Naive thymus-derived CD4-positive, alpha-beta T cell (primary cell): ENCODE measurements at regions not wholly inside any gene's neighbourhood (a gene's known extent, or its start where the extent isn't known, plus 50 kb on each side); places are given as distances from the start of the nearest gene placed in this dataset.

Experiments used
- ATAC-seq: fragments of 150-1000 bp; cut with Tn5 transposase; 2 replicates; pipeline ENCODE4 v1.10.0; 2021; ENCODE audit warnings: mild to moderate bottlenecking, moderate library complexity
- CTCF ChIA-PET: fragments of 350-600 bp; sonication (Branson Sonifier 250); formaldehyde crosslinking; loops from one replicate; lab custom pipeline; 2021; ENCODE audit warnings: antibody characterized with exemption; lab: Charles Lee
- POLR2A ChIA-PET: fragments of 350-600 bp; sonication (Branson Sonifier 250); formaldehyde crosslinking; loops from one replicate; lab custom pipeline; 2021; ENCODE audit warnings: antibody characterized with exemption, inconsistent platforms; lab: Charles Lee
- DNase-seq, 9 donors: peaks; one replicate each; pipeline versions ENCODE4 v3.0.0 to v3.0.0-alpha.2; 2020 to 2022; ENCODE audit warnings: mixed read lengths in 1 of 9
- H3K27ac ChIP-seq: one replicate; pipeline ENCODE4 v1.7.0; 2013; ENCODE audit warnings: mild to moderate bottlenecking, low read depth, low read length, moderate library complexity
- H3K27me3 ChIP-seq, 2 donors: one replicate each; pipeline ENCODE4 v1.7.0; 2013; ENCODE audit warnings: low read length in 2 of 2, mild to moderate bottlenecking in 2 of 2, moderate library complexity in 2 of 2; ENCODE audit not compliant: control insufficient read depth in 2 of 2, insufficient read depth in 2 of 2
- H3K36me3 ChIP-seq, 3 experiments: 1 replicate in 2 of 3; 2 replicates in 1 of 3; pipeline ENCODE4 v1.7.0; 2013; ENCODE audit warnings: low read length in 3 of 3, mild to moderate bottlenecking in 3 of 3, moderate library complexity in 1 of 3; ENCODE audit not compliant: insufficient read depth in 3 of 3, control insufficient read depth in 2 of 3
- H3K4me1 ChIP-seq, 2 donors: one replicate each; pipeline ENCODE4 v1.7.0; 2013; ENCODE audit warnings: low read length in 2 of 2, mild to moderate bottlenecking in 2 of 2, moderate library complexity in 1 of 2; ENCODE audit not compliant: control insufficient read depth in 2 of 2, insufficient read depth in 2 of 2
- H3K4me3 ChIP-seq: 2 replicates; pipeline ENCODE4 v1.7.0; 2013; ENCODE audit warnings: mild to moderate bottlenecking, low read length
- H3K9me3 ChIP-seq, 3 experiments: 1 replicate in 2 of 3; 2 replicates in 1 of 3; pipeline ENCODE4 v1.7.0; 2013; ENCODE audit warnings: low read length in 3 of 3; ENCODE audit not compliant: control insufficient read depth in 2 of 3
- H3K27ac Mint-ChIP-seq, 9 donors: one replicate each; pipeline ENCODE4 v1.8.0; 2020 to 2022; ENCODE audit warnings: mixed read lengths in 9 of 9, mild to moderate bottlenecking in 8 of 9, moderate library complexity in 5 of 9, inconsistent platforms in 2 of 9
- H3K27me3 Mint-ChIP-seq, 5 donors: one replicate each; pipeline ENCODE4 v1.8.0; 2021 to 2022; ENCODE audit warnings: mixed read lengths in 5 of 5, mild to moderate bottlenecking in 1 of 5
- H3K36me3 Mint-ChIP-seq, 5 donors: one replicate each; pipeline ENCODE4 v1.8.0; 2020 to 2022; ENCODE audit warnings: mixed read lengths in 5 of 5, mild to moderate bottlenecking in 3 of 5, inconsistent platforms in 1 of 5
- H3K4me1 Mint-ChIP-seq, 7 donors: one replicate each; pipeline ENCODE4 v1.8.0; 2020 to 2022; ENCODE audit warnings: mixed read lengths in 7 of 7, mild to moderate bottlenecking in 3 of 7, inconsistent platforms in 1 of 7
- H3K4me3 Mint-ChIP-seq, 10 donors: one replicate each; pipeline ENCODE4 v1.8.0; 2020 to 2022; ENCODE audit warnings: mild to moderate bottlenecking in 10 of 10, mixed read lengths in 10 of 10, moderate library complexity in 6 of 10, inconsistent platforms in 2 of 10
- H3K9me3 Mint-ChIP-seq, 11 donors: one replicate each; pipeline ENCODE4 v1.8.0; 2020 to 2022; ENCODE audit warnings: mixed read lengths in 11 of 11, mild to moderate bottlenecking in 4 of 11, inconsistent platforms in 1 of 11, moderate library complexity in 1 of 11
- intact Hi-C, 2 donors: fragments of 100-400 bp; cut with micrococcal nuclease; formaldehyde crosslinking; loops; one replicate each; pipeline ENCODE4 v1.15.1; 2023

DNA sequence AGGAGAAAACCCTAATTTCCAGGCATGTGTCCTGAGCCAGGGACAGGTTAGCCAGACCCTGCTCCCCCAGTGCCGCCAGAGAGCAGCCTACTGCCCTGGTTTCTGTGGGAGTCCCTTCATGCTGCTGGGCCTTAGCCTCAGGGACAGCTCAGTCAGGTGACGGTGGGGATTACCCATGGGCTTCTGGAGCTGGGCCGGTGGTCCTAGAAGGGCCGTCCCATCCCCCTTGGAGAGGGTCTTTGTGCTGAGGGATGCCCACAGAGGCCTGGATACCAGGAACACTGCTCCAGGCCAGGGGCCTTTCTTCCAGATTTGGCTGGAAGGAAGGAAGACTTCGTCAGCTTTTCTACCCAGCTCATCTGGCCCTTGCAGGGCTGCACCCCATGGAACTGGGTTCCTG is 71.4 kb upstream of the ZNF722 start:
- peak overlapping the region; percentile 82 for H3K27ac ChIP-seq
- H3K36me3 ChIP-seq, result no peaks in the 10 kb centered on the region
- H3K9me3 ChIP-seq, result peaks cover 0 to 4% (median 0%) of the 10 kb centered on the region in 3 experiments
- H3K4me3 Mint-ChIP-seq, result peak overlapping the region; percentile 88 to 100 (median 98)
- POLR2A ChIA-PET, result interaction anchor here (0.7 to 2.3 kb wide), 3 partner anchors 27 to 1079 kb away, joined by 3 to 21 read pairs (median 9); partner anchors contain the start of genes ERV3-1 and ZNF736
- peaks cover 0 to 24% (median 12%) of the 10 kb centered on the region in 7 donors for H3K4me1 Mint-ChIP-seq
- H3K4me1 ChIP-seq, result no peaks in the 10 kb centered on the region
- H3K4me3 ChIP-seq, result peak overlapping the region; percentile 64
- H3K27me3 ChIP-seq, result no peaks in the 10 kb centered on the region
- peaks cover 0 to 4% (median 0%) of the 10 kb centered on the region in 5 donors for H3K27me3 Mint-ChIP-seq
- ATAC-seq (no peak), DNase-seq (peak in 1 of 9 donors; percentile 11)
- peak overlapping the region in 3 of 9 donors; percentile 87 to 97 (median 95) for H3K27ac Mint-ChIP-seq
- peaks cover 0 to 22% (median 5%) of the 10 kb centered on the region in 11 donors for H3K9me3 Mint-ChIP-seq
- intact Hi-C loops, result loop anchor here (2.0 to 5.0 kb wide), 5 partner anchors 635 to 1946 kb away; partner anchors contain the start of genes VKORC1L1 (in 1 of the 2), ZNF138 (in 1 of the 2), ZNF680 (in 1 of the 2) and ZNF92 (in 1 of the 2)
- H3K36me3 Mint-ChIP-seq, result peaks cover 0 to 4% (median 0%) of the 10 kb centered on the region in 5 donors
- CTCF ChIA-PET, result no interaction called here

- Mint-ChIP-seq H3K27ac (no peak overlapping the region), H3K9me3 (peaks cover 0 to 26% (median 9%) of the 10 kb centered on the region in 11 donors), H3K36me3 (no peaks in the 10 kb centered on the region), H3K27me3 (peaks cover 0 to 4% (median 0%) of the 10 kb centered on the region in 5 donors), H3K4me1 (peaks cover 0 to 8% (median 4%) of the 10 kb centered on the region in 7 donors), H3K4me3 (no peak overlapping the region)
- DNase-seq (no peak), ATAC-seq (no peak)
- H3K36me3 ChIP-seq, result no peaks in the 10 kb centered on the region
- ChIA-PET CTCF (no interaction called here), POLR2A (no interaction called here)
- H3K27ac ChIP-seq, result no peak overlapping the region
- H3K27me3 ChIP-seq, result no peaks in the 10 kb centered on the region
- intact Hi-C loops, result no loop called here
- H3K4me1 ChIP-seq, result no peaks in the 10 kb centered on the region
- peaks cover 0 to 4% (median 0%) of the 10 kb centered on the region in 3 experiments for H3K9me3 ChIP-seq
- no peak overlapping the region for H3K4me3 ChIP-seq
These were observed 67.5 kb upstream of the ZNF722 start for GRCh38 chr7:63931057-63931600.

DNA sequence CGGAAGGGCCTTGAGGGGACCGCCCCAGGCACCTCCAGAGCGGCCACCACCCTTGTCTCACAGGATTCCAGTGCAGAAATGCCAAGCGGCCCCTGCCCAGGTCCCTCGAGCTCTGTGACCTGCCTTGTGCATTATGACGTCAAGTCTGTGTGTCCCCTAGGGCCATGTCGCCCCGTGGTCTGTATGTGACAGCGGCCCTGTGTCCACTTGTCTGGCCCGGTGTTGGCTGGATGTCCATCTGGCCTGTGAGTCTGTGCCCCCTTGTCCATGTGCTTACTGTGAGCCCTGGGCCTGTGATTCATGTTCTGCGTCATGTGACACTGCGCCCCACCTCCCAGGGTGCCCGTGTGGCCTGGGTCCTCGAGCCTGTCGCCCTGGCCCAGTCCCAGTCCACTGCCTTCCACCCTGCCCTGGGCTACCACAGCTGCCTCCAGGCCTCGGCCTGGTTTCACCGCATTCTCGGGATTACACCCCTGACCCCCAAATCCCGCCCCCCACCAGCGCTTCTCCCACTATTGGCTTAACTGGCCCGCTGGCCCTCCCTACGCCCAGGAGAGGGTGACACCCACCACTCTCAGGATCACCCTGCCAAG is 66.6 kb upstream of the ZNF722 start:
- Mint-ChIP-seq H3K9me3 (peaks cover 0 to 35% (median 9%) of the 10 kb centered on the region in 11 donors), H3K36me3 (no peaks in the 10 kb centered on the region), H3K27me3 (peaks cover 0 to 4% (median 0%) of the 10 kb centered on the region in 5 donors), H3K4me3 (no peak overlapping the region), H3K27ac (no peak overlapping the region), H3K4me1 (peaks cover 0 to 2% (median 0%) of the 10 kb centered on the region in 7 donors)
- ATAC-seq (no peak), DNase-seq (no peak)
- Histone ChIP-seq H3K4me1 (no peaks in the 10 kb centered on the region), H3K9me3 (peaks cover 0 to 4% (median 0%) of the 10 kb centered on the region in 3 experiments), H3K27me3 (no peaks in the 10 kb centered on the region), H3K36me3 (no peaks in the 10 kb centered on the region), H3K27ac (no peak overlapping the region), H3K4me3 (no peak overlapping the region)
- ChIA-PET POLR2A (no interaction called here), CTCF (no interaction called here)
- intact Hi-C loops, result no loop called here
